ENCODE measurements at regions not wholly inside any gene's neighbourhood (a gene's known extent, or its start where the extent isn't known, plus 50 kb on each side); places are given as distances from the start of the nearest gene placed in this dataset.
"Not testable (repeated sequence)": the region's sequence is repeated elsewhere in the genome, so short reads cannot be mapped to it uniquely, and the experiment has no call there.

DNA sequence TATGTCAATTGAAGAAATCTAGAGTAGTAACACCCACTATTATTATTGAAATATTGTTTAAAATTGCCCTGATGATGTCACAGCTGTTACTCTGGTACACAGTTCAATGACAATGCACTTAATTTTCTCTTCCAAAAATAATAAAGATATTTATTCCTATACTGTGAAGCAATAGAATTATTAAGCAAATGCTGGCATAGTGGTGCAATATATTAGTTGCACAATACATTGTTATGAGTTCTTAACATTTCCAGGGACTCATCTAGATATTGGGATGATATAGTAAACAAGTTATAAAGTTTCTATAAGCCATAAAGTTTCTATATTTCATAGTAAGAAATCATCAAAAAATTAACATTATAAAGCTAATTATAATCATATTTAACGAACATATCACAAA lies 897.8 kb downstream of the LRFN5 start:
- DNase-seq (ENCODE audit: low read depth) = no peak

GRCh38 chr14:42499137-42499536 lies 892.5 kb downstream of the LRFN5 start:
- DNase-seq (ENCODE audit: low read depth) = no peak

DNA sequence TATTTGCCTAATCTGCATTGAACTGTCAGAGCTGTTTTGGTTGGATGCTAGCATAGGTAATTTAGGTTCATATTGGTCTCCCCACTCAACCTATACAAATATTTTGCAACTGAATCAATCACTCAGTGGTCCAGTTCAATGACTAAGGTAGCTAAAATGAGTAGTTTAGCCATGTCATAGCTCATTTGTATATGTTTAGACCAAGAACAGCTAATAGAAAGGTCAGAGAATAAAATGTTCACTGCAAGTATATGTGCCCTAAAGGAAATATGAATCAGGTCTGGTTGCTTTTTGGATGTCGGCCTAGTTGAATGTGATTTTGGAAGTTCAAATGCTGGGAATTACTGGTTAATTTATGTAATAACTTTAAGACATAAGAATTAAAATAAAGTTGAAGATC lies 883.9 kb downstream of the LRFN5 start:
- no peak for DNase-seq (ENCODE audit: low read depth)

DNA sequence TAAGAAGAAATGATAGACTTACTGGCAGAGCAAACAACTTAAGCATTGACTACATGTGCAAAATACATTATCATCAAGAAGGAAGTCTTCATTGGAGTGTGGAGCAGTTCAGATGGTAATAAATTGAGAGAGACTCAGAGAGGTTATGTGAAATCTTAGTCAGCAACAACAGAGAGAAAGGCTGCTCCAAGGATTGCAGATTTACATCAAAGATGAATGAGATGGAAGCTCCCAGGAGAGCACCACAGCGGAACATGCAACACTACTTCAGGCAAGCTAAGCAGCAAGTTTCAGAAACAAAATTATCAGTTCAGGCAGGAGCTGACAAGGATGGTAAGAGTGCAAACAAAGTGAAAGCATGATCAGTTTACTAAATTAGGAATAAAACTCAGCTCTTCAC lies 882.3 kb downstream of the LRFN5 start:
- DNase-seq (ENCODE audit: low read depth) = no peak

- not testable (repeated sequence) for DNase-seq (ENCODE audit: low read depth)
These were observed 875.8 kb downstream of the LRFN5 start for GRCh38 chr14:42482345-42482971.

DNA sequence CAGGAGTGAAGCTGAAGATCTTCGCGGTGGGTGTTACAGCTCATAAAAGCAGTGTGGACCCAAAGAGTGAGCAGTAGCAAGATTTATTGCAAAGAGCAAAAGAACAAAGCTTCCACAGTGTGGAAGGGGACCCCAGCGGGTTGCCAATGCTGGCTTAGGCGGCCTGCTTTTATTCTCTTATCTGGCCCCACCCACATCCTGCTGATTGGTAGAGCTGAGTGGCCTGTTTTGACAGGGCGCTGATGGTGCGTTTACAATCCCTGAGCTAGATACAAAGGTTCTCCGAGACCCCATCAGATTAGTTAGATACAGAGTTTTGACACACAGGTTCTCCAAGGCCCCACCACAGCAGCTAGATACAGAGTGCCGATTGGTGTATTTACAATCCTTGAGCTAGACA lies 875.0 kb downstream of the LRFN5 start:
- not testable (repeated sequence) for DNase-seq (ENCODE audit: low read depth)

DNA sequence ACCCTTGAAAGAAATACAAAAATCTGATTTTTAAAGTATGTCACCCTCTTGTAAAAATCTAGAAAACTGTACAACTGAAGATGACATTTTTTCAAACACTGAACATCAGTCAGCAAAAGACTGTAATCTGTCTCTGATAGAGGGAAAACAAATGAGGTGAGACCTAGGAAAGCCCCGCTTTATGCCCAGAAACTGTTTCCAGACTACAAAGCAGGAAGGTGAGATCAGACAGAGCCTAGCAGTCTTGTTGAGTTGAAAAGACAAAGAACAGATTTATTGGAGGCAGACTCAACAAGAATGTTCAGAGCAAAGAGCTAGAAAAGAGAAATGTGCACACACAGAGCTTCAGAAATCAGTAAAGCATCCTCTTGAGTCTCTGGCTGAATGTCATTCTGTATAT lies 873.6 kb downstream of the LRFN5 start:
- DNase-seq (ENCODE audit: low read depth) = no peak

DNA sequence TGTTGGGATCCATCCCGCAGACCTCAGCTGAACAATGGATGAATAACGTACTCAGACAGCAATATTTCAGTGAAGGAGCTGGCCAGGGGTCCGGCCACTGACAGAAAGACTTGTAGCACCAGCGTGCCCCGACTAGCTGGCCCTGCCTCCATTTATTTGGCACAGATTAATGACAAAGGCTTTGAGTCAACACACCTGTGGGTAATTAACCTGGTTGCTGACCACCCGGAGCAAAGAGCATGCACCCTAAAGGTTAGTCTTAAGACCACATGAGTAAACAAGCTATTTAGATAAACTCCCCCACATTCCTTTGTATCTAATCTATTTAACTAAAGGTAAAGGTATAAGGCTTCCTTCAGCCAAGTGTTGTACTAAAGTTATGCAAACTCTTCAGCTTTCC lies 868.6 kb downstream of the LRFN5 start:
- DNase-seq (ENCODE audit: low read depth) = no peak

GRCh38 chr14:42470427-42470719 lies 863.7 kb downstream of the LRFN5 start:
- no peak for DNase-seq (ENCODE audit: low read depth)

DNA sequence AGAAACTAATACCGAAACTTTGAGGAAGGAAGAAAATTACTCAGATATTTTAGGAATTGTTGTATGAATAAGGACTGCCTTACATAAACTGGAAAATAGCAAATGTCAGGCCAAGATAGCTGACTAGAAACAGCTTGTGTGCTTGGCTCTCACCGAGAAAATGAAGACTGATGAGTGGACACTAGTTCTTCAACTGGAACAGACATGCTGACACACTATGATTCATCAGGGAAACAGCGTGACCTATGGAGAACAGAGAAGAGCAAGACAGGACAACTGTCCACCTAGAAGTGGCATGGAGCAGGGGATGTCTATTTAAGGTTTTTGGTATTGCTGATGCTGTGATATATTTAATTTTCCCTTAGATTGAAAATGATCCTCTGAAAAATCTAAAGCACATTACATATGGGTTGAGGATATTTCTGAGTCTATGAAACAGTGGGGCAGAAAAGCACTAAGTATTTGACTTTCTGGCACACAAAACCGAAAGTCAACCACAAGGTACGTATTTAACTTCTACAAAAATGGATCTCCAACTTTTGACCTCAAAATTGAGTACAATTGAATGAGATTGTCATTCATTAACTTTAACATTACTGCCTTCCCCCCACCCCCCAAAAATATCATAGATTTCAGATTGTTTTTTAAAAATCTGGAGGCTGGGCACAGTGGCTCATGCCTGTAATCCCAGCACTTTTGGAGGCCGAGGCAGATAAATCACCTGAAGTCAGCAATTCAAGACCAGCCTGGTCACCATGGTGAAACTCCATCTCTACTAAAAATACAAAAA lies 863.2 kb downstream of the LRFN5 start:
- no peak for DNase-seq (ENCODE audit: low read depth)

GRCh38 chr14:42460673-42461072 lies 854.0 kb downstream of the LRFN5 start:
- DNase-seq (ENCODE audit: low read depth) = no peak

GRCh38 chr14:42459171-42459685 lies 852.6 kb downstream of the LRFN5 start:
- no peak for DNase-seq (ENCODE audit: low read depth)

DNA sequence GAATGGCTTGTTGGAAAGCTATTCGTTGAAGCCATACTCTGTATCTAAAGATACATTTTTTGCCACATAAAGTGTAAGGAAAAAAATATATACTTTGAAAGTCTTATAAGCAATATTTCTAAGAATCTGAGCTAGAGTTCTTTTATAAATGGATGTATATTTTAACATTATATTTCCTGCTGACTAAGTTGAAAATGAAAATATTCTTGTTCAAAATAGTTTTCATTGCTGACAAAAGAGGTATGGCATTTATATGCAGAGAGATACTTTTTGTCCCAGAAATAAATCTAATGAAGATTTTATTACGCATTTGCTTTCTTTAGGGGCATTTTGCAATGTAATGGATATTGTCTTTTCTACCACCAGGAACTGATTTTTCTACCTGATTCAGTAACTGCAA lies 834.9 kb downstream of the LRFN5 start:
- DNase-seq (ENCODE audit: low read depth) = no peak

- no peak for DNase-seq (ENCODE audit: low read depth)
These were observed 831.1 kb downstream of the LRFN5 start for GRCh38 chr14:42437809-42438208.

DNA sequence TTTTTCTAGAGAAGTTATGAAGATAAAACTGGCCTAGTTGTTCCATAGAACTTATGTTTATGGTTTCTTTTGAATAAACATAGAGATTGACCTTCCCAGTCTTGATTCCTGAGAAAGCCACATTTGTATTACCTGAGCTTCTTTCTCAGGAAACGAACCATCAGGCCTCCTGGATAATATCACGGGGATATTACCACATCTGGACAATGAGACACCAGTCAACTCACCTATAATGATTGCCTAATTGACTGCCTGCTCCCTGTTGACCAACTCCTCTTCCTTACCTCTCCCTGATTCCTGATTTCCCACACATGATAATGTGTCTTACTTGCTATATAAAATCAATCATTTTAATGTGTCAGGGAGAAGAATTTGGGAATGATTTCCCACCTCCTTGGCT lies 822.7 kb downstream of the LRFN5 start:
- DNase-seq (ENCODE audit: low read depth) = no peak

DNA sequence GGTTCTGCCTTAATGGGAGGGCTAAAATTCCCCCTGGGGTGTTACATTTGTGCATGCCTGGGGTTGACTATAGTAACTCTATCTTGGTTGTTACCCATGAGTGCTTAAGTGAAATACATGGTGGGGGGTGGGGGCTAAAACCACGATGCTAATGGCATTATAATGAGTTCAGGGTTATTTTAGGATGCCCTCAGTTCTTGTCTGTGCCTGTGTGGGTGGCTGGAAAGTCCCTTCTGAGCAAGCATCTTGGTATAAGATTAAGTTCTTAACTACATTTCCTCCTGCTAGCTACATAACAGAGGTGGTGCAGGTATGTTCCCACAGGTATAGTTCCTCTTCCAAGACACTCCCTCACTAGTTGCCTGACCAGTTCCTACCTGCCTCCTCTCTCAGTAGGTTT lies 822.3 kb downstream of the LRFN5 start:
- no peak for DNase-seq (ENCODE audit: low read depth)

- no peak for DNase-seq (ENCODE audit: low read depth)
These were observed 817.8 kb downstream of the LRFN5 start for GRCh38 chr14:42424501-42424900.

- no peak for DNase-seq (ENCODE audit: low read depth)
These were observed 814.9 kb downstream of the LRFN5 start for GRCh38 chr14:42421377-42422078.

- no peak for DNase-seq (ENCODE audit: low read depth)
These were observed 813.4 kb downstream of the LRFN5 start for GRCh38 chr14:42420071-42420470.

GRCh38 chr14:42407153-42407552 lies 800.5 kb downstream of the LRFN5 start:
- DNase-seq (ENCODE audit: low read depth) = no peak

DNA sequence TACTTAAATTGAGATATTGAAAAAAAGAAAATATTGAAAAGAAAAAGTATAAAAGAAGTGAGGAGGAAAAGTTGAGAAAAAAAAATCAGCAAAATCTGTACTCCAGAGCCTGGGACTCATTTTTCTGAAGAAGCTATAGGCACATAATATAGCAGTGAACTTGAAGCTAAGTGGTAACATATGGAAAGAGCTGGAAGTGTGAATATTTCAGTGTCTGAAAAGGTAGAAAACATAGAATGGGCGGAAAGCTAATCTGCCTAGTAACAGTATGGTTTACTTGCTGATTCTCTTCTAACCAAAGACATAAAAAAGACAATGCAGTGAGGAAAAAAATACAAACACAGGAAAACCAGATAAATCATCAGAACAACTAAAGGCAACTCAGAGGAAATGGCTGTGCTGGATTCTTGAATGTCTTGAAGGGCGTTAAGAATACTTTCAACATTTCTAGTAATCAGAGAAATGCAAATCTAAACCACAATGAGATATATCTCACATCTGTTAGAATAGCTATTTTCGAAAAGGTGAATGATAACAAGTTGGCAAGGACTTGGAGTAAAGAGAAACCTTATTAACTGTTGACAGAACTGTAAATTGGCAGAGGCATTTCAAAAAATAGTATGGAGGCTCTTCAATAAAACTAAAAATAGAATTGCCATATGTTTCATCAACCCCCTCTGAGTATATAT lies 784.6 kb downstream of the LRFN5 start:
- no peak for DNase-seq (ENCODE audit: low read depth)

DNA sequence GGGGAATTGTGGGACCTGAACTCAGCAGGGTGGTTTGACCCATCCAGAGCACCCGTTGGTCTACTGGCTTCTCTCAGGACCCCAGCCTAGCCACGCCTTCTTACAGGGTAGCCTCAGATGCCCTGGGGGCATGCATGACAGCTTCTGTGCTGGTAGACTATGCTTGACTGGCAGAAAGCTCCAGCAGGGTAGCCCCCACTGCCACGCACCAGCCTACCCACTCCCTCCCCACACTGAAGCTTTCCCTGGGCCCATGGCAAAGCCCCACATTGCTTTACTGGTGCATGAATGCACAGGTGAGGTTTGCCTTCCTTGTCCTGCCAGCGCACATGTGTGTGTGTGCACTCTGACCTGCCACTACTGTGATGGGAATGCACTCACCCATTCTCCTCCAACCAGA lies 772.2 kb downstream of the LRFN5 start:
- no peak for DNase-seq (ENCODE audit: low read depth)

DNA sequence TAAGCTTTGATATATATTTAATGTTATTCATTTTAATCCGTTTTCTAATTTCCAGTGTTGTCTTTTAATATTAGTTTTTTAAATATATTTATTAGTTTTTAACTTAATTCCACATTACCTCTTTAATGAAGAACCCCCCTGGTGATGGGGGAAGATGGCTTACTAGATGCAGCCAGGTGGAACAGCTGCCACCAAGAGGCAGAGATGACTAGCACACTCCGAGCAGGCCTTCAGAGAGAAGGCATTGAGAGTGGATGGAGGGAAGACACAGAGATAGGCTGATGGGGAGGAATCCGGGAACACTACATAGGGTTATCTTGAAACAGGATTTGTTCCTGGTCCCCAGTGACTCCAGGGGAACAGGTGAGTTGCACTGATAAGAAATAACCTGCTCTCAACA lies 771.6 kb downstream of the LRFN5 start:
- no peak for DNase-seq (ENCODE audit: low read depth)
